RWPE1 (cell line): ENCODE measurements at regions not wholly inside any gene's neighbourhood (a gene's known extent, or its start where the extent isn't known, plus 50 kb on each side); places are given as distances from the start of the nearest gene placed in this dataset.

ENCODE experiments used
- CTCF ChIA-PET: fragments of 350-600 bp; sonication (Branson Sonifier 250); formaldehyde crosslinking; extraction: SDS; loops from one replicate; lab custom pipeline; 2021; lab: Yijun Ruan, JAX
- POLR2A ChIA-PET: fragments of 400-600 bp; formaldehyde crosslinking; extraction: SDS; loops from one replicate; lab custom pipeline; 2020; ENCODE audit warnings: antibody characterized with exemption; ENCODE audit not compliant: low non-redundant PET; lab: Yijun Ruan, JAX
- DNase-seq: peaks from one replicate; pipeline ENCODE4 v3.0.0; 2012; ENCODE audit warnings: low spot score
- H3K27ac ChIP-seq: fragments of 450-650 bp; 2 replicates; pipeline ENCODE4 v1.5.1; 2017
- TF ChIP-seq, protein P1 (sequence below): fragments of 450-650 bp; conservative IDR thresholded peaks from 2 replicates; pipeline ENCODE4 v1.5.1; 2017; ENCODE audit warnings: low read depth, mild to moderate bottlenecking

DNA sequence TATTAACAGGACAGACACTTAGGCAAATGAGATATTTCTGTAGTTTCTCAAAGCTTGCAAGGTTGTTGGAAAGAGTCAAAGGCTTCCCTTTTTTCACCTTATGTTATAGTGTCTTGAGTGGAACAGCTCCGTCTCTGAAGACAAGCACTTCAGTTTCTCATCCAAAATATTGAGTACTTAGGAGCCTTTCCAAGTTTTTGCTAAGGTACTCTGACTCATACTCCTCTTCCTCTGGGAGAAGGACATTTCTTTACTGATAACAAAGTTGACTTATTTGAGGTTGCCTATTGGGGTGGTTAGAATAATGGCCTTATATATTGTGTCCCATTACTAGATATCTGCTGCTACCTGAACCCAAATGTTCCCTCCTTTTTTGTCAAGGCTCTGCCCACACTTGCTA lies 869.6 kb downstream of the MAT2B start:
- TF ChIP-seq, protein P1, sequence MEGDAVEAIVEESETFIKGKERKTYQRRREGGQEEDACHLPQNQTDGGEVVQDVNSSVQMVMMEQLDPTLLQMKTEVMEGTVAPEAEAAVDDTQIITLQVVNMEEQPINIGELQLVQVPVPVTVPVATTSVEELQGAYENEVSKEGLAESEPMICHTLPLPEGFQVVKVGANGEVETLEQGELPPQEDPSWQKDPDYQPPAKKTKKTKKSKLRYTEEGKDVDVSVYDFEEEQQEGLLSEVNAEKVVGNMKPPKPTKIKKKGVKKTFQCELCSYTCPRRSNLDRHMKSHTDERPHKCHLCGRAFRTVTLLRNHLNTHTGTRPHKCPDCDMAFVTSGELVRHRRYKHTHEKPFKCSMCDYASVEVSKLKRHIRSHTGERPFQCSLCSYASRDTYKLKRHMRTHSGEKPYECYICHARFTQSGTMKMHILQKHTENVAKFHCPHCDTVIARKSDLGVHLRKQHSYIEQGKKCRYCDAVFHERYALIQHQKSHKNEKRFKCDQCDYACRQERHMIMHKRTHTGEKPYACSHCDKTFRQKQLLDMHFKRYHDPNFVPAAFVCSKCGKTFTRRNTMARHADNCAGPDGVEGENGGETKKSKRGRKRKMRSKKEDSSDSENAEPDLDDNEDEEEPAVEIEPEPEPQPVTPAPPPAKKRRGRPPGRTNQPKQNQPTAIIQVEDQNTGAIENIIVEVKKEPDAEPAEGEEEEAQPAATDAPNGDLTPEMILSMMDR, result no peak
- POLR2A ChIA-PET, result no interaction called here

DNA sequence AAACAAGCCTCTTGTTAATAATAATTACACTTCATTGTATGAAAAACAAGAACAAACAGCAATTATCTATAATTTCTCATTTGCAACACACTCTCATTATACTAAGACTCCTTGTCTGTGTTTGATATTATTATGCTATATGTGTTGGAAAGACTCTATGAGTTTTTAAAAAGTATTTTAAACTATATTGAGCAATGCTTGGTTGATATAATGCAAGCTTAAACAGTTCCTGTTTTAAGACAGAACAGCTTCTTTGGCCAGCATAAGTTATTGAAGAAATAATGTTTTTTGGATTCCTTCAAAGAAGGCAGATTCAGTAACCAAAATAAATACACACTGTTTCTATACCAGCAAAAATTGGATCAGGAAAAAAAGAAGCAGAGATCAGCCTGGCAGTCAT lies 871.4 kb downstream of the MAT2B start:
- CTCF ChIA-PET, result no interaction called here
- POLR2A ChIA-PET, result no interaction called here
- TF ChIP-seq, protein P1, result no peak
- DNase-seq, result no peak
- no peak overlapping the region for H3K27ac ChIP-seq

More for the DNA sequence above, 869.6 kb downstream of the MAT2B start:
- CTCF ChIA-PET, result interaction anchor here (0.5 to 0.6 kb wide), 2 partner anchors 246 to 293 kb away, joined by 3 read pairs; no protein-coding TSS in a partner anchor
- no peak overlapping the region for H3K27ac ChIP-seq
- DNase-seq, result no peak

DNA sequence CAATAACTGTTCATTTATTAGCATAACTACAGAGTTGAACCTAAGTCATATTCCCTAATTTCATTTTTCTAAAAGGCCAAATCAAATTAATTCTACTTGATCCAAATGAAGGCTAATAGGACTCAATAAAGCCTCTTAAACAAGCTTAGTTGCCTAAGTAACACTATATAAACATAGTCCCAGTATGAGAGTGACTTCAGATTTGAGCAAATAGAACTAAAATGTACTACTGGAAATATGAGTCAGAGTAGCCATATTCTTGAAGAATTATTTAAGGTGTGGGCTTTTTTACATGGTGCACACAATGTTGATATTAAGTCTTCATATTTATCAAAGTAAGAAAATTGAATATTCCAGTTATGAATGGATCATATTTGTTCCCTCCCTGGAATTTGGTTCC lies 872.3 kb downstream of the MAT2B start:
- DNase-seq, result no peak
- CTCF ChIA-PET, result no interaction called here
- POLR2A ChIA-PET, result no interaction called here
- no peak overlapping the region for H3K27ac ChIP-seq
- TF ChIP-seq, protein P1, result no peak

DNA sequence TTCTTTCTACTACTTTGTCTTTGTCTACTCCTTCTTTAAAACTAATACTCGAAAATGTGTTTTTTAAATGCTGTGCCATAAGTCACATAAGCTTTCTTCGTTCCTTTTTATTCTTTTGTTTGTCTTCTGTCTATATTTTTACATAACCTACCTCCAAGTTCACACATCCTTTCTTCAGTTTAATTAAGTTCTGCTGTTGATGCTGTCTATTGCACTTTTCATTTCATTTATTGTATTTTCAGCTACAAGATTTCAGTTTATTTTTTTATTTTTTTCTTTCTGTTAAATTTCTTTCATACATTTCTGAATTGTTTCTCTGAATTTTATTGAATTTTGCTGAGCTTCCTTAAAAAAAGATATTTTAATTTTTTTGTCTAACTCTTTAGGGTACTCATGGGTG lies 878.2 kb downstream of the MAT2B start:
- DNase-seq, result no peak
- ChIA-PET CTCF (no interaction called here), POLR2A (no interaction called here)
- TF ChIP-seq, protein P1, result no peak
- no peak overlapping the region for H3K27ac ChIP-seq

DNA sequence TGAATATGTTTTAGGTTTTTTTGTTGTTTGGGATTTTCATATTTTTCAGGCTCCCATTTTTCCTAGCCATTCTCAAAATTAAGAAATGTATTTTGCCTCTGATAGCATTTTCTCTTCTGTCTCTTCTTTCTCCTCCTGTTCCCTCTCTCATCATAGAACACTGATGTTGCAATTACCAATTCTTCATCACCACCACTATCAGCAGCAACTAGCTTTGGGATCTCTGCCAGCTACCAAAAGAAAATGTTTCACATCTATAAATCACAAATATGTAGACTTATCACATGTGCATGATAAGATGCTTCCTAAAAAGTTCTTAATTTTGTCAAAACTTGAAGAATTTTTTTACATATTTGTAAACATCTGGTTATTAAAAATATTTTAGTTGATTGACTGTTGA lies 887.1 kb downstream of the MAT2B start:
- CTCF ChIA-PET, result no interaction called here
- H3K27ac ChIP-seq, result no peak overlapping the region
- POLR2A ChIA-PET, result no interaction called here
- TF ChIP-seq, protein P1, result no peak
- DNase-seq, result no peak

DNA sequence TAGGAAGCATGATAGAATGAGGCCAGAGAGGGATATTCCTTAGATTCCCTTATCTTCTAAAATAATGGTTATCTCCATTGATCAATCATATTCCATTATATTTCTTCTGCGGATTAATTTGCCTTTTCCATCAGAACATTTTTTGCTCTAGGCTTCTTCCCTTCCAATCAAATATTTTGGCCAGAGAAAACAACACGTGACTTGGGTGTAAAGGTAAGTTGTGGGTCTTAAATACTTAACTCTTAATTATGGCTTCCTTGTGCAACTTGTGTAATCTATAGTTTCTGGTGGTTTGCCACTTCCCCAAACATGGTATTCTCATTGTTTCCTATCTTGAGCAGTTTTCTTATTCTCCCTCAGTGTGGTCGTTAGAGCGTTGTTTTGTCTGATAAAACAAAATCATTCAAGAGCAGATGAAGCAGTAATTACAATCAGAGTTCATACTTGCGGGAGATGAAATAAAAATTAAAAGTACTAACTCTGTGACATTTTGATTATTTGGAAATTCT lies 889.3 kb downstream of the MAT2B start:
- no peak for DNase-seq
- TF ChIP-seq, protein P1, result no peak
- H3K27ac ChIP-seq, result no peak overlapping the region
- POLR2A ChIA-PET, result no interaction called here
- CTCF ChIA-PET, result no interaction called here
